ENCODE measurements at regions not wholly inside any gene's neighbourhood (a gene's known extent, or its start where the extent isn't known, plus 50 kb on each side); places are given as distances from the start of the nearest gene placed in this dataset.

- Histone ChIP-seq H3K4me3 (no peak overlapping the region), H3K27me3 (ENCODE audit: low read depth) (no peaks in the 10 kb centered on the region), H3K36me3 (no peaks in the 10 kb centered on the region), H3K27ac (no peak overlapping the region), H3K9me3 (no peaks in the 10 kb centered on the region), H3K4me1 (no peaks in the 10 kb centered on the region)
- DNase-seq (no peak), ATAC-seq (no peak)
- no peak for TF ChIP-seq CTCF (IDR thresholded peaks at IDR 0.05)
- intact Hi-C loops (cut with DNase I): no loop called here
Observed at GRCh38 chr6:137334884-137335283, 115.7 kb upstream of the IFNGR1 start.

- H3K4me3 ChIP-seq: no peak overlapping the region
- no peaks in the 10 kb centered on the region for H3K4me1 ChIP-seq
- intact Hi-C loops (cut with DNase I): no loop called here
Observed at GRCh38 chr6:137334094-137334493, 114.9 kb upstream of the IFNGR1 start.

GRCh38 chr6:137332637-137333280, 113.6 kb upstream of the IFNGR1 start:
- intact Hi-C loops (cut with DNase I): no loop called here

More at GRCh38 chr6:137334094-137334493, 114.9 kb upstream of the IFNGR1 start:
- DNase-seq (no peak), ATAC-seq (no peak)
- Histone ChIP-seq H3K9me3 (no peaks in the 10 kb centered on the region), H3K36me3 (no peaks in the 10 kb centered on the region), H3K27ac (no peak overlapping the region), H3K27me3 (ENCODE audit: low read depth) (no peaks in the 10 kb centered on the region)
- TF ChIP-seq CTCF (IDR thresholded peaks at IDR 0.05): no peak

GRCh38 chr6:137323860-137324259, 104.7 kb upstream of the IFNGR1 start:
- H3K36me3 ChIP-seq: no peaks in the 10 kb centered on the region
- ATAC-seq (no peak), DNase-seq (no peak)
- TF ChIP-seq CTCF (IDR thresholded peaks at IDR 0.05): no peak
- intact Hi-C loops (cut with DNase I): no loop called here
- H3K9me3 ChIP-seq: no peaks in the 10 kb centered on the region
- H3K27me3 ChIP-seq (ENCODE audit: low read depth): no peaks in the 10 kb centered on the region
- no peaks in the 10 kb centered on the region for H3K4me1 ChIP-seq
- no peak overlapping the region for H3K4me3 ChIP-seq
- H3K27ac ChIP-seq: no peak overlapping the region

More at GRCh38 chr6:137332637-137333280, 113.6 kb upstream of the IFNGR1 start:
- no peak for TF ChIP-seq CTCF (IDR thresholded peaks at IDR 0.05)
- Histone ChIP-seq H3K9me3 (no peaks in the 10 kb centered on the region), H3K4me1 (no peaks in the 10 kb centered on the region), H3K27ac (no peak overlapping the region), H3K36me3 (no peaks in the 10 kb centered on the region), H3K27me3 (ENCODE audit: low read depth) (no peaks in the 10 kb centered on the region), H3K4me3 (no peak overlapping the region)
- ATAC-seq: peak; percentile 21
- no peak for DNase-seq

- no peak for ATAC-seq
- Histone ChIP-seq H3K27ac (no peak overlapping the region), H3K4me3 (no peak overlapping the region), H3K9me3 (no peaks in the 10 kb centered on the region), H3K4me1 (peaks cover 1% of the 10 kb centered on the region), H3K27me3 (ENCODE audit: low read depth) (no peaks in the 10 kb centered on the region), H3K36me3 (no peaks in the 10 kb centered on the region)
- TF ChIP-seq CTCF (IDR thresholded peaks at IDR 0.05): no peak
- intact Hi-C loops (cut with DNase I): no loop called here
- no peak for DNase-seq
Observed at GRCh38 chr6:137320271-137320670, 101.1 kb upstream of the IFNGR1 start.

All from lower lobe of right lung (tissue), 2 donors.